NCI-H1048 (cell line): ENCODE measurements at regions not wholly inside any gene's neighbourhood (a gene's known extent, or its start where the extent isn't known, plus 50 kb on each side); places are given as distances from the start of the nearest gene placed in this dataset.

ENCODE experiments used
- DNase-seq: peaks from one replicate; lab custom pipeline; 2025; lab: John Stamatoyannopoulos, UW

GRCh38 chr9:115209601-115210306 is 91.8 kb upstream of the TNC start:
- no peak for DNase-seq

- no peak for DNase-seq
Observed at GRCh38 chr9:115210699-115211098, 92.7 kb upstream of the TNC start.

- DNase-seq: no peak
Observed at GRCh38 chr9:115211413-115212124, 93.6 kb upstream of the TNC start.

GRCh38 chr9:115212125-115212605 is 94.2 kb upstream of the TNC start:
- DNase-seq: no peak

GRCh38 chr9:115212832-115213231 is 94.9 kb upstream of the TNC start:
- DNase-seq: no peak

GRCh38 chr9:115213818-115214334 is 95.9 kb upstream of the TNC start:
- DNase-seq: no peak

- no peak for DNase-seq
Observed at GRCh38 chr9:115216873-115217272, 98.9 kb upstream of the TNC start.

- DNase-seq: no peak
Observed at GRCh38 chr9:115220319-115221005, 102.5 kb upstream of the TNC start.

- no peak for DNase-seq
Observed at GRCh38 chr9:115223471-115223870, 105.5 kb upstream of the TNC start.

- DNase-seq: no peak
Observed at GRCh38 chr9:115225459-115226116, 107.6 kb upstream of the TNC start.

GRCh38 chr9:115226152-115226551 is 108.2 kb upstream of the TNC start:
- DNase-seq: no peak

- DNase-seq: no peak
Observed at GRCh38 chr9:115229496-115229895, 111.5 kb upstream of the TNC start.

GRCh38 chr9:115230924-115231515 is 113.1 kb upstream of the TNC start:
- DNase-seq: no peak

GRCh38 chr9:115232181-115232774 is 114.3 kb upstream of the TNC start:
- DNase-seq: no peak

GRCh38 chr9:115234094-115234493 is 116.1 kb upstream of the TNC start:
- no peak for DNase-seq

- DNase-seq: no peak
Observed at GRCh38 chr9:115235221-115235620, 117.3 kb upstream of the TNC start.

- no peak for DNase-seq
Observed at GRCh38 chr9:115237385-115237998, 119.5 kb upstream of the TNC start.

- DNase-seq: no peak
Observed at GRCh38 chr9:115240676-115241075, 122.7 kb upstream of the TNC start.

GRCh38 chr9:115241641-115242040 is 123.7 kb upstream of the TNC start:
- no peak for DNase-seq

- DNase-seq: no peak
Observed at GRCh38 chr9:115249488-115249887, 131.5 kb upstream of the TNC start.

- no peak for DNase-seq
Observed at GRCh38 chr9:115250621-115251032, 132.7 kb upstream of the TNC start.
